IMR-90 (cell line): ENCODE measurements at regions not wholly inside any gene's neighbourhood (a gene's known extent, or its start where the extent isn't known, plus 50 kb on each side); places are given as distances from the start of the nearest gene placed in this dataset.

Experiments used
- ATAC-seq: fragments of 200-7000 bp; cut with Tn5 transposase; 2 replicates; pipeline ENCODE4 v1.9.1; 2020; ENCODE audit warnings: low read depth, mild to moderate bottlenecking, moderate library complexity
- BruUV-seq: library from RNA; stranded (reverse); fragments of 400-500 nt; replicated peaks from 2 replicates; lab custom pipeline; 2021; lab: Mats Ljungman, UMichigan
- CTCF ChIA-PET: fragments of 300-600 bp; formaldehyde crosslinking; extraction: SDS; loops from one replicate; lab custom pipeline; 2021; ENCODE audit warnings: antibody characterized with exemption; lab: Yijun Ruan, JAX
- POLR2A ChIA-PET: fragments of 300-600 bp; sonication (Branson Sonifier 250); formaldehyde crosslinking; loops from one replicate; lab custom pipeline; 2022; ENCODE audit warnings: antibody characterized with exemption; ENCODE audit not compliant: unreplicated experiment; lab: Charles Lee
- DNase-seq: peaks from one replicate; pipeline ENCODE4 v3.0.0; 2013
- H2AFZ ChIP-seq: replicated peaks from 2 replicates; pipeline ENCODE3; 2013; ENCODE audit warnings: low read length, mild to moderate bottlenecking; ENCODE audit not compliant: poor library complexity
- H2AK5ac ChIP-seq: 2 replicates; pipeline ENCODE4 v1.6.1; 2013; ENCODE audit warnings: low read depth, low read length, inconsistent platforms
- H2AK9ac ChIP-seq: replicated peaks from 2 replicates; pipeline ENCODE3; 2013; ENCODE audit warnings: mild to moderate bottlenecking, low read depth, low read length, moderate library complexity; ENCODE audit not compliant: poor library complexity
- H2BK120ac ChIP-seq: 2 replicates; pipeline ENCODE4 v1.6.1; 2013; ENCODE audit warnings: low read depth, low read length, inconsistent platforms
- H2BK15ac ChIP-seq: 3 replicates; pipeline ENCODE4 v1.6.1; 2013; ENCODE audit warnings: low read depth, low read length, inconsistent platforms
- H2BK20ac ChIP-seq: 2 replicates; pipeline ENCODE4 v1.6.1; 2013; ENCODE audit warnings: low read depth, mild to moderate bottlenecking, inconsistent platforms, low read length, moderate library complexity
- H2BK5ac ChIP-seq: 2 replicates; pipeline ENCODE4 v1.6.1; 2013; ENCODE audit warnings: mild to moderate bottlenecking, low read depth, low read length, inconsistent platforms; ENCODE audit not compliant: poor library complexity, severe bottlenecking
- H3K14ac ChIP-seq: replicated peaks from 2 replicates; pipeline ENCODE4 v1.6.1; 2013; ENCODE audit warnings: low read depth, low read length, inconsistent platforms
- H3K18ac ChIP-seq: 2 replicates; pipeline ENCODE4 v1.6.1; 2013; ENCODE audit warnings: low read depth, low read length, control low read depth
- H3K23ac ChIP-seq: 2 replicates; pipeline ENCODE4 v1.6.1; 2013; ENCODE audit warnings: low read depth, low read length, inconsistent platforms
- H3K27ac ChIP-seq: 2 replicates; pipeline ENCODE4 v1.5.1; 2013; ENCODE audit warnings: mild to moderate bottlenecking, control low read depth, low read length; ENCODE audit not compliant: insufficient read depth
- H3K27me3 ChIP-seq: 2 replicates; pipeline ENCODE4 v1.6.1; 2013; ENCODE audit warnings: low read length; ENCODE audit not compliant: control insufficient read depth, insufficient read depth
- H3K36me3 ChIP-seq: 2 replicates; pipeline ENCODE4 v1.6.1; 2013; ENCODE audit warnings: low read length, mixed read lengths; ENCODE audit not compliant: control insufficient read depth, insufficient read depth
- H3K4ac ChIP-seq: 2 replicates; pipeline ENCODE4 v1.6.1; 2013; ENCODE audit warnings: low read depth, low read length, inconsistent platforms
- H3K4me1 ChIP-seq: 2 replicates; pipeline ENCODE4 v1.6.1; 2013; ENCODE audit warnings: low read length, mixed read lengths; ENCODE audit not compliant: control insufficient read depth, insufficient read depth
- H3K4me2 ChIP-seq: 2 replicates; pipeline ENCODE4 v1.6.1; 2013; ENCODE audit warnings: low read depth, mild to moderate bottlenecking, control low read depth, low read length, moderate library complexity
- H3K4me3 ChIP-seq: 2 replicates; pipeline ENCODE4 v1.5.1; 2013; ENCODE audit warnings: low read depth, mild to moderate bottlenecking, control low read depth, low read length, moderate library complexity; ENCODE audit not compliant: insufficient read depth
- H3K56ac ChIP-seq: 2 replicates; pipeline ENCODE4 v1.6.1; 2013; ENCODE audit warnings: low read length, inconsistent platforms; ENCODE audit not compliant: insufficient read depth; ENCODE audit errors: extremely low read depth
- H3K79me1 ChIP-seq, 2 experiments: 2 replicates each; pipeline ENCODE4 v1.6.1; 2013; ENCODE audit warnings: low read length in 2 of 2, inconsistent platforms in 1 of 2, low read depth in 1 of 2
- H3K9ac ChIP-seq: 2 replicates; pipeline ENCODE4 v1.6.1; 2013; ENCODE audit warnings: low read depth, low read length, control low read depth
- H3K9me1 ChIP-seq: 2 replicates; pipeline ENCODE4 v1.6.1; 2013; ENCODE audit warnings: low read length, inconsistent platforms; ENCODE audit not compliant: insufficient read depth
- H3K9me3 ChIP-seq: 2 replicates; pipeline ENCODE4 v1.6.1; 2013; ENCODE audit warnings: low read length; ENCODE audit not compliant: control insufficient read depth, insufficient read depth
- H4K20me1 ChIP-seq: 2 replicates; pipeline ENCODE4 v1.6.1; 2013; ENCODE audit warnings: low read length, inconsistent platforms; ENCODE audit not compliant: insufficient read depth
- H4K5ac ChIP-seq: 2 replicates; pipeline ENCODE4 v1.6.1; 2013; ENCODE audit warnings: mild to moderate bottlenecking, low read depth, low read length, control low read depth
- H4K8ac ChIP-seq, 2 experiments: 2 replicates each; pipeline ENCODE4 v1.6.1; 2013; ENCODE audit warnings: low read depth in 2 of 2, low read length in 2 of 2, control low read depth in 1 of 2, inconsistent platforms in 1 of 2
- H4K91ac ChIP-seq: 2 replicates; pipeline ENCODE4 v1.6.1; 2013; ENCODE audit warnings: low read depth, low read length, inconsistent platforms; ENCODE audit not compliant: insufficient read depth
- CEBPB ChIP-seq: IDR thresholded peaks from 2 replicates; pipeline ENCODE4 v1.6.1; 2012; ENCODE audit warnings: low read depth, low read length, improper control_type of control experiment
- MXI1 ChIP-seq: IDR thresholded peaks from 2 replicates; pipeline ENCODE4 v1.6.1; 2012; ENCODE audit warnings: low read depth, mild to moderate bottlenecking, low read length, moderate library complexity, borderline replicate concordance
- POLR2A ChIP-seq: IDR thresholded peaks from 2 replicates; pipeline ENCODE4 v1.6.1; 2012; ENCODE audit warnings: mild to moderate bottlenecking, low read depth, low read length
- WGBS, 2 experiments: methylation state at CpG; one replicate each; pipeline versions ENCODE4 v1.1.5 to v1.1.7; 2013; ENCODE audit warnings: missing lambda C conversion rate in 2 of 2; ENCODE audit not compliant: insufficient read length in 1 of 2; ENCODE audit errors: extremely low coverage in 2 of 2; 5-methylcytosine and 5-hydroxymethylcytosine counted together
- dilution Hi-C: fragments of 300-500 bp; cut with HindIII; formaldehyde crosslinking; loops from one replicate; pipeline ENCODE4 v1.14.3; 2018; ENCODE audit warnings: low sequenced_read_pairs; ENCODE audit not compliant: unreplicated experiment
- in situ Hi-C: fragments of 300-500 bp; cut with MboI; formaldehyde crosslinking; loops from 3 replicates; pipeline ENCODE4 v1.14.3; 2019; ENCODE audit warnings: low sequenced_read_pairs, inconsistent platforms, mixed read lengths
- intact Hi-C: fragments of 100-400 bp; cut with micrococcal nuclease; formaldehyde crosslinking; loops from 2 replicates; pipeline ENCODE4 v1.10.0; 2022

DNA sequence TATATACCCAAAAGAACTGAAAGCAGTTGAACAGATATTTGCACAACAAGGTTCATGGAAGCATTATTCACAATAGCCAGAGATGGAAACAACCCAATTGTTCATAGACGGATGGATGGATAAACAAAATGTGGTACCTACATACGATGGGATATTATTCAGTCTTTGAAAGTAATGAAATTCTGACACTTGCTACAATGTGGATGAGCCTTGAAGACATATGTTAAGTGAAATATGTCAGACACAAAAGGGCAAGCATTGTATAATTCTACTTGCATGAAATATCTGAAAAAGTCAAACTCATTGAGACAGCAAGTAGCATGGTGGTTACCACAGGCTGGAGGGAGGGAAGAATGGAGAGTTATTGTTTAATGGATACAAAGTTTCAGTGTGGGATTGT lies 696.1 kb downstream of the MATN1 start:
- Histone ChIP-seq H3K23ac (no peak overlapping the region), H3K4ac (no peak overlapping the region), H3K4me2 (no peak overlapping the region), H2BK20ac (no peak overlapping the region), H3K14ac (no peak overlapping the region), H2AFZ (no peak overlapping the region), H3K27me3 (no peaks in the 10 kb centered on the region), H2AK9ac (no peak overlapping the region), H3K36me3 (no peaks in the 10 kb centered on the region), H2BK120ac (no peak overlapping the region), H4K5ac (no peak overlapping the region), H3K9ac (no peak overlapping the region), H2BK15ac (no peak overlapping the region), H3K4me1 (no peaks in the 10 kb centered on the region), H3K18ac (no peak overlapping the region), H4K20me1 (no peaks in the 10 kb centered on the region), H3K9me3 (no peaks in the 10 kb centered on the region), H4K91ac (no peak overlapping the region), H3K9me1 (no peaks in the 10 kb centered on the region), H3K27ac (no peak overlapping the region), H4K8ac (no peak overlapping the region), H3K4me3 (no peak overlapping the region), H2BK5ac (no peak overlapping the region), H3K79me1 (no peaks in the 10 kb centered on the region), H3K56ac (no peak overlapping the region), H2AK5ac (no peak overlapping the region)
- DNase-seq (no peak), ATAC-seq (no peak)
- BruUV-seq, result no TSS peak
- dilution Hi-C loops (no loop called here), in situ Hi-C loops (no loop called here), intact Hi-C loops (no loop called here)
- CTCF ChIA-PET, result no interaction called here
- POLR2A ChIA-PET, result no interaction called here
- WGBS, 2 experiments, result no CpG with 5 or more reads among the region's 2 CpGs
- TF ChIP-seq MXI1 (no peak), POLR2A (no peak), CEBPB (no peak)
